GM23338 (cell line): ENCODE measurements at regions not wholly inside any gene's neighbourhood (a gene's known extent, or its start where the extent isn't known, plus 50 kb on each side); places are given as distances from the start of the nearest gene placed in this dataset.

Source experiments
- ATAC-seq: fragments of 200-7000 bp; cut with Tn5 transposase; 3 replicates; pipeline ENCODE4 v1.9.1; 2020
- DNase-seq: peaks from one replicate; pipeline ENCODE4 v3.0.0-alpha.2; 2015; ENCODE audit warnings: low spot score
- H2AFZ ChIP-seq: fragments of 200-600 bp; sonication (generic); 2 replicates; pipeline ENCODE4 v1.8.0; 2016; ENCODE audit warnings: antibody characterized with exemption, mild to moderate bottlenecking, moderate library complexity
- H3F3A ChIP-seq: fragments of 200-600 bp; sonication (generic); replicated peaks from 2 replicates; pipeline ENCODE4 v1.8.0; 2017; ENCODE audit warnings: antibody characterized with exemption, mixed run types, low read depth
- H3K27ac ChIP-seq: fragments of 200-600 bp; sonication (generic); 2 replicates; pipeline ENCODE4 v1.6.1; 2016; ENCODE audit warnings: low read depth
- H3K27me3 ChIP-seq: fragments of 200-600 bp; sonication (generic); 2 replicates; pipeline ENCODE4 v1.8.0; 2016; ENCODE audit warnings: mild to moderate bottlenecking, mixed run types, moderate library complexity; ENCODE audit not compliant: insufficient read depth
- H3K36me3 ChIP-seq: fragments of 200-600 bp; sonication (generic); 2 replicates; pipeline ENCODE4 v1.8.0; 2016; ENCODE audit warnings: mild to moderate bottlenecking; ENCODE audit not compliant: insufficient read depth
- H3K4me1 ChIP-seq: fragments of 200-600 bp; sonication (generic); 2 replicates; pipeline ENCODE4 v1.8.0; 2016; ENCODE audit warnings: mild to moderate bottlenecking, moderate library complexity; ENCODE audit not compliant: insufficient read depth
- H3K4me2 ChIP-seq: fragments of 200-600 bp; sonication (generic); 2 replicates; pipeline ENCODE4 v1.7.1; 2017; ENCODE audit warnings: mixed run types
- H3K4me3 ChIP-seq: fragments of 200-600 bp; sonication (generic); 2 replicates; pipeline ENCODE4 v1.6.1; 2016; ENCODE audit warnings: mixed run types
- H3K79me2 ChIP-seq: fragments of 200-600 bp; sonication (generic); replicated peaks from 2 replicates; pipeline ENCODE4 v1.8.0; 2017; ENCODE audit warnings: mild to moderate bottlenecking; ENCODE audit not compliant: insufficient read depth
- H3K9me2 ChIP-seq: fragments of 200-600 bp; sonication (generic); 2 replicates; pipeline ENCODE4 v1.8.0; 2017; ENCODE audit not compliant: insufficient read depth
- H4K20me1 ChIP-seq: fragments of 200-600 bp; sonication (generic); replicated peaks from 2 replicates; pipeline ENCODE4 v1.8.0; 2017; ENCODE audit warnings: mild to moderate bottlenecking; ENCODE audit not compliant: insufficient read depth
- H3K27ac Mint-ChIP-seq: 2 replicates; pipeline ENCODE4 v1.8.0; 2020; ENCODE audit warnings: inconsistent platforms, mild to moderate bottlenecking, moderate library complexity, mixed read lengths
- H3K27me3 Mint-ChIP-seq: 3 replicates; pipeline ENCODE4 v1.8.0; 2022; ENCODE audit warnings: low read depth, mild to moderate bottlenecking, moderate library complexity, mixed read lengths, inconsistent platforms; ENCODE audit not compliant: insufficient read depth, poor library complexity
- H3K36me3 Mint-ChIP-seq: 3 replicates; pipeline ENCODE4 v1.8.0; 2021; ENCODE audit warnings: low read depth, mild to moderate bottlenecking, inconsistent platforms, moderate library complexity, mixed read lengths
- H3K4me1 Mint-ChIP-seq: 3 replicates; pipeline ENCODE4 v1.8.0; 2020; ENCODE audit warnings: mild to moderate bottlenecking, inconsistent platforms, mixed read lengths
- H3K4me3 Mint-ChIP-seq: 3 replicates; pipeline ENCODE4 v1.8.0; 2021; ENCODE audit warnings: moderate library complexity, mild to moderate bottlenecking, inconsistent platforms, mixed read lengths
- H3K9me3 Mint-ChIP-seq: 3 replicates; pipeline ENCODE4 v1.8.0; 2020; ENCODE audit warnings: moderate library complexity, mild to moderate bottlenecking, inconsistent platforms, mixed read lengths
- ETS1 ChIP-seq: IDR thresholded peaks from 2 replicates; pipeline ENCODE4 v1.6.1; 2016; ENCODE audit warnings: antibody characterized with exemption
- EZH2phosphoT487 ChIP-seq: fragments of 200-600 bp; sonication (generic); IDR thresholded peaks from one replicate; pipeline ENCODE4 v1.8.1; 2018; ENCODE audit warnings: antibody characterized with exemption; ENCODE audit not compliant: unreplicated experiment
- JUNB ChIP-seq: IDR thresholded peaks from one replicate; pipeline ENCODE4 v1.6.1; 2016; ENCODE audit warnings: antibody characterized with exemption; ENCODE audit not compliant: unreplicated experiment
- NANOG ChIP-seq: IDR thresholded peaks from 2 replicates; pipeline ENCODE4 v1.6.1; 2016; ENCODE audit warnings: antibody characterized with exemption, borderline replicate concordance
- REST ChIP-seq: IDR thresholded peaks from one replicate; pipeline ENCODE4 v1.6.1; 2018; ENCODE audit warnings: antibody characterized with exemption; ENCODE audit not compliant: unreplicated experiment
- TF ChIP-seq, protein P1 (sequence below): fragments of 250-450 bp; sonication (Bioruptor Pico); IDR thresholded peaks from 2 replicates; pipeline ENCODE4 v1.5.0; 2020; ENCODE audit warnings: mild to moderate bottlenecking, moderate library complexity

- no peak for TF ChIP-seq REST
- no peak for TF ChIP-seq NANOG
These were observed 248.1 kb upstream of the PLET1 start (continued) for GRCh38 chr11:112508750-112509149.

DNA sequence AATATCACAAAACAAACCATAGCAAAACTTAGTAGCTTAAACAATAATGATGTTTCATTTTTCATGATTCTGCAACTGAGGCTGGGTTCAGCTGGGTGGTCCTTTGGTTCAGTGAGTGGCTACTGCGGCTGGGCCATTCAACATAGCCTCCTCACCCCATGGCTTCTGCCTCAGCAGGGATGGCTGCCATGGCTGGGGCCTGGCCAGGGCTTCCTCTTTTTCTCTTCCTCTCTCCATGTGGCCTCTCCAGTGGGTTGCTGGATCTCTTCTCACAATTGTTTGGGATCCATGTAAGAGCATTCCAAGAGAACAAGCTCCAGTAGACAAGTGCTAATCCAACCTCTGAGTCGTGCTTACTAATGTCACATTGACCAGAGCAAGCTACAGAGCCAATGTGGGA is 248.6 kb upstream of the PLET1 start:
- no peaks in the 10 kb centered on the region for H3K9me3 Mint-ChIP-seq
- no peak overlapping the region for H3K4me3 Mint-ChIP-seq
- H3K4me1 Mint-ChIP-seq, result peaks cover 3% of the 10 kb centered on the region; the same call in 1 of the 3 replicates
- TF ChIP-seq EZH2phosphoT487, result no peak
- no peak for TF ChIP-seq JUNB
- DNase-seq, result no peak
- Histone ChIP-seq H3K4me3 (no peak overlapping the region), H3K27me3 (no peaks in the 10 kb centered on the region), H2AFZ (no peak overlapping the region), H3K27ac (no peak overlapping the region), H3K79me2 (no peaks in the 10 kb centered on the region), H3F3A (no peaks in the 10 kb centered on the region), H3K4me1 (no peaks in the 10 kb centered on the region), H3K36me3 (no peaks in the 10 kb centered on the region), H3K9me2 (peaks cover 8% of the 10 kb centered on the region), H3K4me2 (no peak overlapping the region), H4K20me1 (no peaks in the 10 kb centered on the region; the same call in 1 of the 2 replicates)
- no peaks in the 10 kb centered on the region for H3K36me3 Mint-ChIP-seq
- H3K27ac Mint-ChIP-seq, result no peak overlapping the region
- H3K27me3 Mint-ChIP-seq, result peaks cover 6% of the 10 kb centered on the region
- no peak for ATAC-seq

GRCh38 chr11:112511271-112511670 is 250.6 kb upstream of the PLET1 start:
- no peak overlapping the region for H3K4me2 ChIP-seq
- no peak overlapping the region for H3K27ac ChIP-seq
- DNase-seq (no peak), ATAC-seq (no peak)
- Mint-ChIP-seq H3K9me3 (no peaks in the 10 kb centered on the region), H3K27me3 (peaks cover 8% of the 10 kb centered on the region), H3K27ac (no peak overlapping the region), H3K4me1 (peaks cover 3% of the 10 kb centered on the region; the same call in 1 of the 3 replicates), H3K4me3 (no peak overlapping the region), H3K36me3 (no peaks in the 10 kb centered on the region)
- H3K9me2 ChIP-seq, result peaks cover 8% of the 10 kb centered on the region
- H3K4me1 ChIP-seq, result no peaks in the 10 kb centered on the region
- no peaks in the 10 kb centered on the region; the same call in 1 of the 2 replicates for H4K20me1 ChIP-seq
- no peak overlapping the region for H3K4me3 ChIP-seq
- H3K36me3 ChIP-seq, result no peaks in the 10 kb centered on the region
- no peaks in the 10 kb centered on the region for H3K79me2 ChIP-seq
- H3F3A ChIP-seq, result no peaks in the 10 kb centered on the region
- no peaks in the 10 kb centered on the region for H3K27me3 ChIP-seq
- H2AFZ ChIP-seq, result no peak overlapping the region; the same call in 1 of the 2 replicates
- TF ChIP-seq, protein P1, sequence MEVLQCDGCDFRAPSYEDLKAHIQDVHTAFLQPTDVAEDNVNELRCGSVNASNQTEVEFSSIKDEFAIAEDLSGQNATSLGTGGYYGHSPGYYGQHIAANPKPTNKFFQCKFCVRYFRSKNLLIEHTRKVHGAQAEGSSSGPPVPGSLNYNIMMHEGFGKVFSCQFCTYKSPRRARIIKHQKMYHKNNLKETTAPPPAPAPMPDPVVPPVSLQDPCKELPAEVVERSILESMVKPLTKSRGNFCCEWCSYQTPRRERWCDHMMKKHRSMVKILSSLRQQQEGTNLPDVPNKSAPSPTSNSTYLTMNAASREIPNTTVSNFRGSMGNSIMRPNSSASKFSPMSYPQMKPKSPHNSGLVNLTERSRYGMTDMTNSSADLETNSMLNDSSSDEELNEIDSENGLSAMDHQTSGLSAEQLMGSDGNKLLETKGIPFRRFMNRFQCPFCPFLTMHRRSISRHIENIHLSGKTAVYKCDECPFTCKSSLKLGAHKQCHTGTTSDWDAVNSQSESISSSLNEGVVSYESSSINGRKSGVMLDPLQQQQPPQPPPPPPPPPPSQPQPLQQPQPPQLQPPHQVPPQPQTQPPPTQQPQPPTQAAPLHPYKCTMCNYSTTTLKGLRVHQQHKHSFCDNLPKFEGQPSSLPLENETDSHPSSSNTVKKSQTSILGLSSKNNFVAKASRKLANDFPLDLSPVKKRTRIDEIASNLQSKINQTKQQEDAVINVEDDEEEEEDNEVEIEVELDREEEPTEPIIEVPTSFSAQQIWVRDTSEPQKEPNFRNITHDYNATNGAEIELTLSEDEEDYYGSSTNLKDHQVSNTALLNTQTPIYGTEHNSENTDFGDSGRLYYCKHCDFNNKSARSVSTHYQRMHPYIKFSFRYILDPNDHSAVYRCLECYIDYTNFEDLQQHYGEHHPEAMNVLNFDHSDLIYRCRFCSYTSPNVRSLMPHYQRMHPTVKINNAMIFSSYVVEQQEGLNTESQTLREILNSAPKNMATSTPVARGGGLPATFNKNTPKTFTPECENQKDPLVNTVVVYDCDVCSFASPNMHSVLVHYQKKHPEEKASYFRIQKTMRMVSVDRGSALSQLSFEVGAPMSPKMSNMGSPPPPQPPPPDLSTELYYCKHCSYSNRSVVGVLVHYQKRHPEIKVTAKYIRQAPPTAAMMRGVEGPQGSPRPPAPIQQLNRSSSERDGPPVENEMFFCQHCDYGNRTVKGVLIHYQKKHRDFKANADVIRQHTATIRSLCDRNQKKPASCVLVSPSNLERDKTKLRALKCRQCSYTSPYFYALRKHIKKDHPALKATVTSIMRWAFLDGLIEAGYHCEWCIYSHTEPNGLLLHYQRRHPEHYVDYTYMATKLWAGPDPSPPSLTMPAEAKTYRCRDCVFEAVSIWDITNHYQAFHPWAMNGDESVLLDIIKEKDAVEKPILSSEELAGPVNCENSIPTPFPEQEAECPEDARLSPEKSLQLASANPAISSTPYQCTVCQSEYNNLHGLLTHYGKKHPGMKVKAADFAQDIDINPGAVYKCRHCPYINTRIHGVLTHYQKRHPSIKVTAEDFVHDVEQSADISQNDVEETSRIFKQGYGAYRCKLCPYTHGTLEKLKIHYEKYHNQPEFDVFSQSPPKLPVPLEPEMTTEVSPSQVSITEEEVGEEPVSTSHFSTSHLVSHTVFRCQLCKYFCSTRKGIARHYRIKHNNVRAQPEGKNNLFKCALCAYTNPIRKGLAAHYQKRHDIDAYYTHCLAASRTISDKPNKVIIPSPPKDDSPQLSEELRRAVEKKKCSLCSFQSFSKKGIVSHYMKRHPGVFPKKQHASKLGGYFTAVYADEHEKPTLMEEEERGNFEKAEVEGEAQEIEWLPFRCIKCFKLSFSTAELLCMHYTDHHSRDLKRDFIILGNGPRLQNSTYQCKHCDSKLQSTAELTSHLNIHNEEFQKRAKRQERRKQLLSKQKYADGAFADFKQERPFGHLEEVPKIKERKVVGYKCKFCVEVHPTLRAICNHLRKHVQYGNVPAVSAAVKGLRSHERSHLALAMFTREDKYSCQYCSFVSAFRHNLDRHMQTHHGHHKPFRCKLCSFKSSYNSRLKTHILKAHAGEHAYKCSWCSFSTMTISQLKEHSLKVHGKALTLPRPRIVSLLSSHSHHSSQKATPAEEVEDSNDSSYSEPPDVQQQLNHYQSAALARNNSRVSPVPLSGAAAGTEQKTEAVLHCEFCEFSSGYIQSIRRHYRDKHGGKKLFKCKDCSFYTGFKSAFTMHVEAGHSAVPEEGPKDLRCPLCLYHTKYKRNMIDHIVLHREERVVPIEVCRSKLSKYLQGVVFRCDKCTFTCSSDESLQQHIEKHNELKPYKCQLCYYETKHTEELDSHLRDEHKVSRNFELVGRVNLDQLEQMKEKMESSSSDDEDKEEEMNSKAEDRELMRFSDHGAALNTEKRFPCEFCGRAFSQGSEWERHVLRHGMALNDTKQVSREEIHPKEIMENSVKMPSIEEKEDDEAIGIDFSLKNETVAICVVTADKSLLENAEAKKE (CRISPR knock-in tag), result no peak
- TF ChIP-seq ETS1, result no peak
